ENCODE measurements at regions not wholly inside any gene's neighbourhood (a gene's known extent, or its start where the extent isn't known, plus 50 kb on each side); places are given as distances from the start of the nearest gene placed in this dataset.

DNA sequence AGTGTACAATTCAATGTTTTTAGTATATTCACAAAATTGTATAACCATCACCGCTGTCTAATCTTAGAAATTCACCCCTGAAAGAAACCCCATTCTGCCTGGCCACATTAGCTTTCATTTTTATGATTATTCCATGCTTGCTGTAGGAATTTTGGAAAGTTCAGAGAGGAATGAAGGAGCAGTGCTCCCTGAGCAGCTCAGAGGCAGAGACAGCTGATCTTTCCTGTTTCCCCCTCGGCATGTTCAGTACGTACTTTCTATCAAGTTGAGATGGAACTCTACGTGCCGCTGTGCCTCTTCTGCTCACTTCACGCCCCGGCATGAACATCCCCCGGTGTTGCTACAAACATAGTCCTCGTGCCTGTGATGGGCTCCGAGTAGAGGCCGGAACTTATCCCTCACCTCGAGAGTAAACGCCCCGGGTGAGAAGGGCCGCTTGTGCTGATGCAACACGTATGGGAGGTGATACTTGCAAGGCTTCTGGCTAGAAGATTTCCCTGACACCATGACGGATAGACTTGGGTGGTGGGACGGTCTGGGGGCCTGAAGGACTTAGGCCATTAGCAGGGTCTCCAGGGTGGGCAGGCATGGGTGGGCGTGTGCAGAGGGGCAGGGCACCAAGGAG is 79.2 kb upstream of the CIBAR2 start:
- peaks cover 66% of the 10 kb centered on the region for H3K79me2 ChIP-seq
- no peak for TF ChIP-seq EZH2phosphoT487 (IDR thresholded peaks at IDR 0.05; ENCODE audit: low read depth, severe bottlenecking, unreplicated experiment)
- TF ChIP-seq, protein P1, sequence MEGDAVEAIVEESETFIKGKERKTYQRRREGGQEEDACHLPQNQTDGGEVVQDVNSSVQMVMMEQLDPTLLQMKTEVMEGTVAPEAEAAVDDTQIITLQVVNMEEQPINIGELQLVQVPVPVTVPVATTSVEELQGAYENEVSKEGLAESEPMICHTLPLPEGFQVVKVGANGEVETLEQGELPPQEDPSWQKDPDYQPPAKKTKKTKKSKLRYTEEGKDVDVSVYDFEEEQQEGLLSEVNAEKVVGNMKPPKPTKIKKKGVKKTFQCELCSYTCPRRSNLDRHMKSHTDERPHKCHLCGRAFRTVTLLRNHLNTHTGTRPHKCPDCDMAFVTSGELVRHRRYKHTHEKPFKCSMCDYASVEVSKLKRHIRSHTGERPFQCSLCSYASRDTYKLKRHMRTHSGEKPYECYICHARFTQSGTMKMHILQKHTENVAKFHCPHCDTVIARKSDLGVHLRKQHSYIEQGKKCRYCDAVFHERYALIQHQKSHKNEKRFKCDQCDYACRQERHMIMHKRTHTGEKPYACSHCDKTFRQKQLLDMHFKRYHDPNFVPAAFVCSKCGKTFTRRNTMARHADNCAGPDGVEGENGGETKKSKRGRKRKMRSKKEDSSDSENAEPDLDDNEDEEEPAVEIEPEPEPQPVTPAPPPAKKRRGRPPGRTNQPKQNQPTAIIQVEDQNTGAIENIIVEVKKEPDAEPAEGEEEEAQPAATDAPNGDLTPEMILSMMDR (IDR thresholded peaks at IDR 0.05; ENCODE audit: poor library complexity), result no peak
- H3K9me3 ChIP-seq (ENCODE audit: low read depth), result no peaks in the 10 kb centered on the region
- H3K4me2 ChIP-seq, result no peak overlapping the region
- H3K36me3 ChIP-seq (replicated peaks; ENCODE audit: insufficient read depth, low read depth), result no peaks in the 10 kb centered on the region
- H3K9me2 ChIP-seq (replicated peaks; ENCODE audit: insufficient read depth), result no peaks in the 10 kb centered on the region
- H3K4me1 ChIP-seq (ENCODE audit: insufficient read depth), result peaks cover 39% of the 10 kb centered on the region
- H3K4me3 ChIP-seq, result no peak overlapping the region
- no peaks in the 10 kb centered on the region for H3K27me3 ChIP-seq
- H4K20me1 ChIP-seq (ENCODE audit: insufficient read depth, poor library complexity, severe bottlenecking), result no peaks in the 10 kb centered on the region
- no peak overlapping the region for H2AFZ ChIP-seq
- 88% methylated on average over 19 of the region's 19 CpGs for WGBS (ENCODE audit: low lambda C conversion rate, missing lambda C conversion rate)
- no peak for DNase-seq (ENCODE audit: low spot score)
- no peak overlapping the region for H3K27ac ChIP-seq

DNA sequence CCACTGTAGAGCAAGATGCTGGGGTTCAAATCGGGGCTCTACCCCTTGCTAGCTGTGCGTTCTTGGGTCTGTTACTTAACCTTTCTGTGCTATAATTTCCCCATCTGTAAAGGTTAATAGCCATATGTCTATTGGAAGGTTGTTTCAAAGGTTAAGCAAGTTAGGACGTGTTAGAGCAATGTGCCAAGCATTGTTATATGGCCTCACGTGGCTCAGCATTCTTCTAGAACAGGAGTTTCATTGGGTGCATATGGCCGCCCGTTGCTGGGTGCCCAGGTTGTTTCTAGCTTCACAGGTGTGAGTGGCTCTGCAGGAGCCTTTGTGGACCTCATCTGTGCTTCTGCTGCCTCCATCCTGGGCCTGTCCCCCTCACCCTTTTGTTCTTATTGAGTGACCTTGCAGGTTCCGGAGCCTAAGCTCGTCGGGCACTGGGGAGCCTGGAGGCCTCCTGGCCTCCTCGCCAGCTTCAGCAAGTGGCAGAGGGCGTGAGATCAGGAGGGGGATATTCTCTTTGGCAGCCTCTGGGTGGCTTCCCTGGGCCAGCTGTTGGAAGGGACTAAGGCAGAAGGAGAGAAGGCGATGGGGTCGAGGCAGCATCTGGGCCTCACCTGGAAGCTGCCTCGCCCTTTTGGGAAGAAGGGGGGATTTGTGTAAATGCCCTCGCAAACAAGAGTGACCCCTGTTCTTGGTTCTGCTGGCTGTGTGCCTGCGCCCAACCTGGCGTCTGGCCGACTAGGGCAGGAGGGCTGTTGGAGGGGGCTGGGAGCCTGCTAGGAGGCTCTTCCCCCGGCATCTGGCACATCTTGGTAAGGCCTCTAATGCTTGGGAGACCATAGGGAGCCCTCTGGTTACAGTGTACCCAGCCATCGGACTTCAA is 80.2 kb upstream of the CIBAR2 start:
- no peak overlapping the region for H3K27ac ChIP-seq
- H3K79me2 ChIP-seq, result peaks cover 68% of the 10 kb centered on the region
- no peaks in the 10 kb centered on the region for H4K20me1 ChIP-seq (ENCODE audit: insufficient read depth, poor library complexity, severe bottlenecking)
- H3K4me2 ChIP-seq, result no peak overlapping the region
- DNase-seq (ENCODE audit: low spot score), result no peak
- H3K4me3 ChIP-seq, result no peak overlapping the region
- H3K36me3 ChIP-seq (replicated peaks; ENCODE audit: insufficient read depth, low read depth), result no peaks in the 10 kb centered on the region
- no peaks in the 10 kb centered on the region for H3K27me3 ChIP-seq
- peaks cover 38% of the 10 kb centered on the region for H3K4me1 ChIP-seq (ENCODE audit: insufficient read depth)
- no peak for TF ChIP-seq EZH2 (IDR thresholded peaks at IDR 0.05; ENCODE audit: borderline replicate concordance)
- TF ChIP-seq, protein P1 (IDR thresholded peaks at IDR 0.05; ENCODE audit: poor library complexity), result no peak
- no peak for TF ChIP-seq EZH2phosphoT487 (IDR thresholded peaks at IDR 0.05; ENCODE audit: low read depth, severe bottlenecking, unreplicated experiment)
- H3K9me3 ChIP-seq (ENCODE audit: low read depth), result no peaks in the 10 kb centered on the region
- H3K9me2 ChIP-seq (replicated peaks; ENCODE audit: insufficient read depth), result no peaks in the 10 kb centered on the region
- H2AFZ ChIP-seq, result no peak overlapping the region
- 84% methylated on average over 20 of the region's 20 CpGs for WGBS (ENCODE audit: low lambda C conversion rate, missing lambda C conversion rate)

DNA sequence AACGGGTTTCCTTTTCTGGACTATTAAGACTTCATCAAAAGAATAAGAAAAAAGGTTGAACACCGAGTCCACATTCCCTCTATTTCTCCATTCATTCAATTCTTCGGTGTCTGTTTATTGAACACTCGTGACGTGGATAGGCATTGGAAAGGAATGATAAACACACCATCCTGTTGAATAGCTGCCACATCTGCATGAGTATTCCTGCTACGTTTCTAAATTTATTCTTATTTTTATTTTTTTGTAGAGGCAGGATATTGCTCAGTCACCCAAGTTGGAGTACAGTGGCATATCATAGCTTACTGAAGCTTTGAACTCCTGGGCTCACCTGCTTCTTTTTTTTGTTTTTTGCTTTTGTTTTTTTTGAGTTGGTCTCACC is 80.8 kb upstream of the CIBAR2 start:
- Histone ChIP-seq H3K9me2 (replicated peaks; ENCODE audit: insufficient read depth) (no peaks in the 10 kb centered on the region), H3K27ac (no peak overlapping the region), H3K36me3 (replicated peaks; ENCODE audit: insufficient read depth, low read depth) (no peaks in the 10 kb centered on the region), H3K27me3 (no peaks in the 10 kb centered on the region), H3K79me2 (peaks cover 68% of the 10 kb centered on the region), H3K4me1 (ENCODE audit: insufficient read depth) (peaks cover 36% of the 10 kb centered on the region), H4K20me1 (ENCODE audit: insufficient read depth, poor library complexity, severe bottlenecking) (no peaks in the 10 kb centered on the region), H3K4me2 (no peak overlapping the region), H3K9me3 (ENCODE audit: low read depth) (no peaks in the 10 kb centered on the region), H2AFZ (no peak overlapping the region), H3K4me3 (no peak overlapping the region)
- TF ChIP-seq, protein P1 (IDR thresholded peaks at IDR 0.05; ENCODE audit: poor library complexity), result no peak
- TF ChIP-seq EZH2phosphoT487 (IDR thresholded peaks at IDR 0.05; ENCODE audit: low read depth, severe bottlenecking, unreplicated experiment), result no peak
- no peak for TF ChIP-seq EZH2 (IDR thresholded peaks at IDR 0.05; ENCODE audit: borderline replicate concordance)
- DNase-seq (ENCODE audit: low spot score), result no peak
- 69% methylated on average over 6 of the region's 6 CpGs for WGBS (ENCODE audit: low lambda C conversion rate, missing lambda C conversion rate)

All from hepatocyte (in vitro differentiated cells).